ENCODE measurements at regions not wholly inside any gene's neighbourhood (a gene's known extent, or its start where the extent isn't known, plus 50 kb on each side); places are given as distances from the start of the nearest gene placed in this dataset.
"Not testable (repeated sequence)": the region's sequence is repeated elsewhere in the genome, so short reads cannot be mapped to it uniquely, and the experiment has no call there.

- TF ChIP-seq, protein P1, sequence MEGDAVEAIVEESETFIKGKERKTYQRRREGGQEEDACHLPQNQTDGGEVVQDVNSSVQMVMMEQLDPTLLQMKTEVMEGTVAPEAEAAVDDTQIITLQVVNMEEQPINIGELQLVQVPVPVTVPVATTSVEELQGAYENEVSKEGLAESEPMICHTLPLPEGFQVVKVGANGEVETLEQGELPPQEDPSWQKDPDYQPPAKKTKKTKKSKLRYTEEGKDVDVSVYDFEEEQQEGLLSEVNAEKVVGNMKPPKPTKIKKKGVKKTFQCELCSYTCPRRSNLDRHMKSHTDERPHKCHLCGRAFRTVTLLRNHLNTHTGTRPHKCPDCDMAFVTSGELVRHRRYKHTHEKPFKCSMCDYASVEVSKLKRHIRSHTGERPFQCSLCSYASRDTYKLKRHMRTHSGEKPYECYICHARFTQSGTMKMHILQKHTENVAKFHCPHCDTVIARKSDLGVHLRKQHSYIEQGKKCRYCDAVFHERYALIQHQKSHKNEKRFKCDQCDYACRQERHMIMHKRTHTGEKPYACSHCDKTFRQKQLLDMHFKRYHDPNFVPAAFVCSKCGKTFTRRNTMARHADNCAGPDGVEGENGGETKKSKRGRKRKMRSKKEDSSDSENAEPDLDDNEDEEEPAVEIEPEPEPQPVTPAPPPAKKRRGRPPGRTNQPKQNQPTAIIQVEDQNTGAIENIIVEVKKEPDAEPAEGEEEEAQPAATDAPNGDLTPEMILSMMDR (IDR thresholded peaks at IDR 0.05), result not testable (repeated sequence)
- TF ChIP-seq POLR2A, POLR2AphosphoS5 (IDR thresholded peaks at IDR 0.05): not testable (repeated sequence)
Measured at GRCh38 chr21:5035147-5035546, 5486.2 kb upstream of the TPTE start.
